BE2C (cell line): ENCODE measurements at regions not wholly inside any gene's neighbourhood (a gene's known extent, or its start where the extent isn't known, plus 50 kb on each side); places are given as distances from the start of the nearest gene placed in this dataset.
"Not testable (repeated sequence)": the region's sequence is repeated elsewhere in the genome, so short reads cannot be mapped to it uniquely, and the experiment has no call there.

Experiments
- DNase-seq: peaks from one replicate; pipeline ENCODE4 v3.0.0-alpha.2; 2020
- H3K27me3 ChIP-seq: fragments of 250-450 bp; sonication (Bioruptor Pico); 2 replicates; pipeline ENCODE4 v1.5.1; 2020; ENCODE audit warnings: mild to moderate bottlenecking
- H3K36me3 ChIP-seq: fragments of 250-450 bp; sonication (Bioruptor Pico); 2 replicates; pipeline ENCODE4 v1.5.1; 2020; ENCODE audit warnings: mild to moderate bottlenecking
- H3K4me1 ChIP-seq: fragments of 250-450 bp; sonication (Bioruptor Pico); 2 replicates; pipeline ENCODE4 v1.5.1; 2020
- H3K4me3 ChIP-seq: 2 replicates; pipeline ENCODE4 v1.5.1; 2011; ENCODE audit warnings: low read depth, low read length
- H3K9me3 ChIP-seq: fragments of 250-450 bp; sonication (Bioruptor Pico); 2 replicates; pipeline ENCODE4 v1.5.1; 2020
- TF ChIP-seq, protein P1 (sequence below): IDR thresholded peaks from 2 replicates; pipeline ENCODE4 v1.5.1; 2012; ENCODE audit warnings: mild to moderate bottlenecking, low read depth, low read length

DNA sequence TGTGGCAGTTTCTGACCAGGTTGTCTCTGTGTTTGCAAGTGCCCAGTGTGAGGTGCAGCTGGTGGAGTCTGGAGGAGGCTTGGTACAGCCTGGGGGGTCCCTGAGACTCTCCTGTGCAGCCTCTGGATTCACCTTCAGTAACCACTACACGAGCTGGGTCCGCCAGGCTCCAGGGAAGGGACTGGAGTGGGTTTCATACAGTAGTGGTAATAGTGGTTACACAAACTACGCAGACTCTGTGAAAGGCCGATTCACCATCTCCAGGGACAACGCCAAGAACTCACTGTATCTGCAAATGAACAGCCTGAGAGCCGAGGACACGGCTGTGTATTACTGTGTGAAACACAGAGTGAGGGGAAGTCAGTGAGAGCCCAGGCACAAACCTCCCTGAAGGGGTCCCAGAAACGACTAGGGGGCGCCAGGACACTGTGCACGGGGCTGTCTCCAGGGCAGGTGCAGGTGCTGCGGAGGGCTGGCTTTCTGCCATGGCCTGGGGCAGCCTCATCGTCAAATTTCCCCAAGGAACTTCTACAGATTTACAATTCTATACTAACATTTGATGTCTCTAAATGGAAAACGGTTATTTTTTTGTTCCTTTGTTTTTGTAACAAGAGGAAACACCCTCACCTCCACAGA, 187.0 kb upstream of the TP53TG3D start:
- H3K36me3 ChIP-seq, H3K9me3 ChIP-seq, H3K27me3 ChIP-seq, H3K4me3 ChIP-seq, H3K4me1 ChIP-seq: not testable (repeated sequence)
- TF ChIP-seq, protein P1, sequence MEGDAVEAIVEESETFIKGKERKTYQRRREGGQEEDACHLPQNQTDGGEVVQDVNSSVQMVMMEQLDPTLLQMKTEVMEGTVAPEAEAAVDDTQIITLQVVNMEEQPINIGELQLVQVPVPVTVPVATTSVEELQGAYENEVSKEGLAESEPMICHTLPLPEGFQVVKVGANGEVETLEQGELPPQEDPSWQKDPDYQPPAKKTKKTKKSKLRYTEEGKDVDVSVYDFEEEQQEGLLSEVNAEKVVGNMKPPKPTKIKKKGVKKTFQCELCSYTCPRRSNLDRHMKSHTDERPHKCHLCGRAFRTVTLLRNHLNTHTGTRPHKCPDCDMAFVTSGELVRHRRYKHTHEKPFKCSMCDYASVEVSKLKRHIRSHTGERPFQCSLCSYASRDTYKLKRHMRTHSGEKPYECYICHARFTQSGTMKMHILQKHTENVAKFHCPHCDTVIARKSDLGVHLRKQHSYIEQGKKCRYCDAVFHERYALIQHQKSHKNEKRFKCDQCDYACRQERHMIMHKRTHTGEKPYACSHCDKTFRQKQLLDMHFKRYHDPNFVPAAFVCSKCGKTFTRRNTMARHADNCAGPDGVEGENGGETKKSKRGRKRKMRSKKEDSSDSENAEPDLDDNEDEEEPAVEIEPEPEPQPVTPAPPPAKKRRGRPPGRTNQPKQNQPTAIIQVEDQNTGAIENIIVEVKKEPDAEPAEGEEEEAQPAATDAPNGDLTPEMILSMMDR, result 0 out of 2 replicates have a peak, but pooled peaks have one; percentile 12
- peak; percentile 22 for DNase-seq

GRCh38 chr16:32071586-32071985, 181.5 kb upstream of the TP53TG3D start:
- not testable (repeated sequence) for DNase-seq, H3K4me1 ChIP-seq, H3K27me3 ChIP-seq, H3K36me3 ChIP-seq, H3K4me3 ChIP-seq, H3K9me3 ChIP-seq

GRCh38 chr16:32083891-32084290, 169.2 kb upstream of the TP53TG3D start:
- DNase-seq, H3K4me3 ChIP-seq, H3K27me3 ChIP-seq, H3K36me3 ChIP-seq, H3K9me3 ChIP-seq, H3K4me1 ChIP-seq: not testable (repeated sequence)

- H3K9me3 ChIP-seq, H3K27me3 ChIP-seq, DNase-seq, H3K36me3 ChIP-seq, H3K4me1 ChIP-seq, H3K4me3 ChIP-seq: not testable (repeated sequence)
Measured at GRCh38 chr16:32084656-32085401, 168.3 kb upstream of the TP53TG3D start.

- H3K4me3 ChIP-seq, H3K4me1 ChIP-seq, H3K27me3 ChIP-seq, H3K9me3 ChIP-seq, H3K36me3 ChIP-seq, DNase-seq: not testable (repeated sequence)
Measured at GRCh38 chr16:32085438-32086141, 167.5 kb upstream of the TP53TG3D start.

GRCh38 chr16:32115562-32115961, 137.5 kb upstream of the TP53TG3D start:
- H3K4me1 ChIP-seq, H3K36me3 ChIP-seq, DNase-seq, H3K4me3 ChIP-seq, H3K27me3 ChIP-seq, H3K9me3 ChIP-seq: not testable (repeated sequence)

- Histone ChIP-seq H3K9me3 (no peaks in the 10 kb centered on the region), H3K4me1 (no peaks in the 10 kb centered on the region), H3K4me3 (peak overlapping the region; percentile 43), H3K27me3 (peaks cover 4% of the 10 kb centered on the region), H3K36me3 (no peaks in the 10 kb centered on the region)
- DNase-seq, result peak; percentile 7
- TF ChIP-seq, protein P1, result no peak
Measured at GRCh38 chr16:32116080-32116479, 137.0 kb upstream of the TP53TG3D start.

- H3K9me3 ChIP-seq, H3K4me1 ChIP-seq, H3K36me3 ChIP-seq, H3K27me3 ChIP-seq: not testable (repeated sequence)
- peak overlapping the region; percentile 43; the same call in 1 of the 2 replicates for H3K4me3 ChIP-seq
- DNase-seq, result peak; percentile 5
Measured at GRCh38 chr16:32116533-32116932, 136.6 kb upstream of the TP53TG3D start.

GRCh38 chr16:32120372-32120771, 132.7 kb upstream of the TP53TG3D start:
- not testable (repeated sequence) for H3K27me3 ChIP-seq, H3K4me3 ChIP-seq

GRCh38 chr16:32120779-32121178, 132.3 kb upstream of the TP53TG3D start:
- not testable (repeated sequence) for DNase-seq, H3K4me3 ChIP-seq, H3K9me3 ChIP-seq, H3K4me1 ChIP-seq, H3K36me3 ChIP-seq, H3K27me3 ChIP-seq

More at GRCh38 chr16:32120372-32120771, 132.7 kb upstream of the TP53TG3D start:
- H3K9me3 ChIP-seq, H3K4me1 ChIP-seq, H3K36me3 ChIP-seq, DNase-seq: not testable (repeated sequence)

- H3K9me3 ChIP-seq, DNase-seq, H3K27me3 ChIP-seq, H3K4me3 ChIP-seq, H3K4me1 ChIP-seq, H3K36me3 ChIP-seq: not testable (repeated sequence)
Measured at GRCh38 chr16:32121273-32121900, 131.7 kb upstream of the TP53TG3D start.

DNA sequence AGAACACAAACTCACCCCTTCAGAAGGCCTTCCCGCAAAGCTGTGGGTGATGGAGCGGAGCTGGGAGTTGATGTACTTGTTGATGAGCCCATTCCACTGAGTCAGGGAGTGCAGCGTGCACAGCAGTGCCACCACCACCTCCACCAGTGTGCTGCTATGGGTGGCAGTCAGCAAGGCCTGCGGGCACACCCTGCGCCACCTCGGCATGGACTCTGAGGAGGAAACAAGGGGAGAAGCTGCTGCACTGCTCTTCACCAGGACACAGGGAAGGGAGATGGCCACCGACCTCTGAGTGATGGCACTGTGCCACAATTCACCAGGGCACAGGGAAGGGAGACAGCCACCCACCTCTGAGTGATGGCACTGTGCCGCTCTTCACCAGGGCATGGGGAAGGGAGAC, 100.7 kb upstream of the TP53TG3D start:
- not testable (repeated sequence) for H3K27me3 ChIP-seq, H3K4me3 ChIP-seq, DNase-seq, H3K9me3 ChIP-seq, H3K36me3 ChIP-seq, H3K4me1 ChIP-seq

DNA sequence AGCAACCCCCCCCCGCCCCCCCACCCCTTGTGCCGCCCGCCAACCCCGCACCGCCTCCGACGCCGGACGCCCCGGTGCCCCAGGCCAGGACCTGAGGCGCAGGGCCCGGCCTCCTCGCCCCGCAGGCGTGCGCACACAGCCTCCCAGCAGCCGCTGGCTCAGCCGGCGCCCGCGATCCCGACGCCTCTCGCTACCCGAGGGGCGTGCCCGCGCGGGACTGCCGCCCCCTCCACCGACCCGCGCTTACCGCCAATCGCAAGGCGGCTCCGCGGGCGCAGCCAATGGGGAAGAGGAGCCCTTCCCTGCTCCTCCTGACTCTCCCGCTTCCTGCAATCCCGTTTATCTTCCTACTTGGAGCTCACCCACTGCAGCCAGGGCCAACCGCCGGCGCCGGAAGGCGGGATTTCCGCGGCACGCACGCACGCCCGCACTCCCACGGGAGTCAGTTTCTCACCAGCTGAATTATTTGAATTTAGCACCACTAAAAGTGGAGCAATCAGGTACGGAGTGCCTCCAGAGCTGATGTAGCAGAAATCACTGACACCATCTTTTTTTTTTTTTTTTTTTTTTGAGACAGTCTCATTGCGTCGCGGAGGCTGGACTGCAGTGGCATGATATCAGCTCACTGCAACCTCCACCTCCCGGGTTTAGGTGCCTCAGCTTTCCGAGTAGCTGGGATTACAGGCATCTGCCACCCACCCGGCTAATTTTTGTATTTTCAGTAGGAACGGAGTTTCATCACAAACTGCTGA, 65.0 kb upstream of the TP53TG3D start:
- H3K9me3 ChIP-seq, DNase-seq, H3K36me3 ChIP-seq, H3K4me1 ChIP-seq, H3K27me3 ChIP-seq, H3K4me3 ChIP-seq: not testable (repeated sequence)
